ENCODE measurements at regions not wholly inside any gene's neighbourhood (a gene's known extent, or its start where the extent isn't known, plus 50 kb on each side); places are given as distances from the start of the nearest gene placed in this dataset.

DNA sequence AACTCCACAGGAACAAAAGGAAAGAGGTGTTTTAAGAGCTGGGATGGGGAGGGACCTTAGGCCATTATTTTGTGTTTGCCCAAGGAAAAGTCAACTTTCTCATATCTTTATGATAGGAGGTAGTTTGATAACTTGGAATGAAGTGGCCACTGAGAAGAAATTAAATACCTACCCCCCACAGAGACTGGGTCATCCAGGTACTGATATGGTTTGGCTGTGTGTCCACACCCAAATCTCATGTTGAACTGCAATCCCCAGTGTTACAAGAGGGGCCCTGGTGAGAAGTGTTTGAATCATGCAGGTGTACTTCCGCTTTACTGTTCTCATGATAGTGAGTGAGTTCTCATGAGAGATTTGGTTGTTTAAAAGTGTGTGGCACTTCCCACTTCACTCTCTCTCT, 477.9 kb upstream of the KIF2B start:
- TF ChIP-seq, protein P1, sequence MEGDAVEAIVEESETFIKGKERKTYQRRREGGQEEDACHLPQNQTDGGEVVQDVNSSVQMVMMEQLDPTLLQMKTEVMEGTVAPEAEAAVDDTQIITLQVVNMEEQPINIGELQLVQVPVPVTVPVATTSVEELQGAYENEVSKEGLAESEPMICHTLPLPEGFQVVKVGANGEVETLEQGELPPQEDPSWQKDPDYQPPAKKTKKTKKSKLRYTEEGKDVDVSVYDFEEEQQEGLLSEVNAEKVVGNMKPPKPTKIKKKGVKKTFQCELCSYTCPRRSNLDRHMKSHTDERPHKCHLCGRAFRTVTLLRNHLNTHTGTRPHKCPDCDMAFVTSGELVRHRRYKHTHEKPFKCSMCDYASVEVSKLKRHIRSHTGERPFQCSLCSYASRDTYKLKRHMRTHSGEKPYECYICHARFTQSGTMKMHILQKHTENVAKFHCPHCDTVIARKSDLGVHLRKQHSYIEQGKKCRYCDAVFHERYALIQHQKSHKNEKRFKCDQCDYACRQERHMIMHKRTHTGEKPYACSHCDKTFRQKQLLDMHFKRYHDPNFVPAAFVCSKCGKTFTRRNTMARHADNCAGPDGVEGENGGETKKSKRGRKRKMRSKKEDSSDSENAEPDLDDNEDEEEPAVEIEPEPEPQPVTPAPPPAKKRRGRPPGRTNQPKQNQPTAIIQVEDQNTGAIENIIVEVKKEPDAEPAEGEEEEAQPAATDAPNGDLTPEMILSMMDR (IDR thresholded peaks at IDR 0.05; ENCODE audit: low read depth, low read length): no peak
- H3K4me3 ChIP-seq (replicated peaks in 1 of 2; ENCODE audit: low read depth in 2 of 2, low read length in 2 of 2): no peak overlapping the region
- no peak for DNase-seq (ENCODE audit: low read depth in 2 of 2)

GRCh38 chr17:53336281-53336680, 486.4 kb upstream of the KIF2B start:
- peak in 1 of 2 donors; percentile 1 for DNase-seq (ENCODE audit: low read depth in 2 of 2)
- no peak overlapping the region for H3K4me3 ChIP-seq (replicated peaks in 1 of 2; ENCODE audit: low read depth in 2 of 2, low read length in 2 of 2)
- TF ChIP-seq, protein P1 (IDR thresholded peaks at IDR 0.05; ENCODE audit: low read depth, low read length): no peak

- DNase-seq (ENCODE audit: low read depth in 2 of 2): no peak
- H3K4me3 ChIP-seq (replicated peaks in 1 of 2; ENCODE audit: low read depth in 2 of 2, low read length in 2 of 2): no peak overlapping the region
- TF ChIP-seq, protein P1 (IDR thresholded peaks at IDR 0.05; ENCODE audit: low read depth, low read length): no peak
Measured at GRCh38 chr17:53335443-53335842, 487.3 kb upstream of the KIF2B start.

DNA sequence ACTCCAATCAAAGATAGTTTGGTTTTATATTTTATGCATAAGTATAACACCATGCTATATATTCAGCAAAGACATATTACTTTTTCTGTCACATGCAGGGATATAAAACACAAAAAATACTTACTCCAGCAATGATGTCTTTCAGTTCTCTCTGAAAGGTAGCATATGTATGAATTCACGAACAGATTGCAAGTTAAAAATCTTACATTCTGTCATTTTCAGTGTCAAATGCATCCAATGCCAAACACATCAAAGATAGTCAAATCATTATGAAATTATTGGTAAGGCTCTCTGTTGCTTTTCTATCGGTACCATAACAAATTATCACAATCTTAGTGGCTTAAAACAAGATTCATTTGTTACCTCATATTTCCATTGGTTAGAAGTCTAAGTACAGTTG, 492.0 kb upstream of the KIF2B start:
- TF ChIP-seq, protein P1 (IDR thresholded peaks at IDR 0.05; ENCODE audit: low read depth, low read length): no peak
- no peak overlapping the region for H3K4me3 ChIP-seq (replicated peaks in 1 of 2; ENCODE audit: low read depth in 2 of 2, low read length in 2 of 2)
- no peak for DNase-seq (ENCODE audit: low read depth in 2 of 2)

DNA sequence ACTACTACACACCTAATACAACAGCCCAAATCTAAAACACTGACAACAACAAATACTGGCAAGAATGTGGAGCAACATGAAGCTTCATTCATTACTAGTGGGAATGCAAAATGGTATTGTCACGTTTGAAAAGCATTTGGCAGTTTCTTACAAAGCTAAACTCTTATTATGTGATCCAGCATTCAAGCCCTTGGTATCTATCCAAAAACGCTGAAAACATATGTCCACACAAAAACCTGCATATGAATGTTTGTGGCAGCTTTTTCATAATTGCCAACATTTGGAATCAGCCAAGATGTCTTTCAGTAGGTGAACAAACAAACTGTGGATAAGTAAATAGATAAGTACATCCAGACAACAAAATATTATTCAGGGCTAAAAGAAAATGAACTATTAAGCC, 501.1 kb upstream of the KIF2B start:
- TF ChIP-seq, protein P1 (IDR thresholded peaks at IDR 0.05; ENCODE audit: low read depth, low read length): no peak
- DNase-seq (ENCODE audit: low read depth in 2 of 2): no peak
- H3K4me3 ChIP-seq (replicated peaks in 1 of 2; ENCODE audit: low read depth in 2 of 2, low read length in 2 of 2): no peak overlapping the region

- H3K4me3 ChIP-seq (replicated peaks in 1 of 2; ENCODE audit: low read depth in 2 of 2, low read length in 2 of 2): no peak overlapping the region
- TF ChIP-seq, protein P1 (IDR thresholded peaks at IDR 0.05; ENCODE audit: low read depth, low read length): no peak
- DNase-seq (ENCODE audit: low read depth in 2 of 2): no peak
Measured at GRCh38 chr17:53319947-53320346, 502.8 kb upstream of the KIF2B start.

- DNase-seq (ENCODE audit: low read depth in 2 of 2): no peak
- H3K4me3 ChIP-seq (replicated peaks in 1 of 2; ENCODE audit: low read depth in 2 of 2, low read length in 2 of 2): no peak overlapping the region
- TF ChIP-seq, protein P1 (IDR thresholded peaks at IDR 0.05; ENCODE audit: low read depth, low read length): no peak
Measured at GRCh38 chr17:53316988-53317387, 505.7 kb upstream of the KIF2B start.

Measured in cardiac fibroblast (primary cell).